NCI-H524 treated with DMSO at 0.1 percent for 48 hours (cell line): ENCODE measurements at regions not wholly inside any gene's neighbourhood (a gene's known extent, or its start where the extent isn't known, plus 50 kb on each side); places are given as distances from the start of the nearest gene placed in this dataset.
"Not testable (repeated sequence)": the region's sequence is repeated elsewhere in the genome, so short reads cannot be mapped to it uniquely, and the experiment has no call there.

Source experiments
- DNase-seq: peaks from one replicate; lab custom pipeline; 2025; lab: John Stamatoyannopoulos, UW

DNA sequence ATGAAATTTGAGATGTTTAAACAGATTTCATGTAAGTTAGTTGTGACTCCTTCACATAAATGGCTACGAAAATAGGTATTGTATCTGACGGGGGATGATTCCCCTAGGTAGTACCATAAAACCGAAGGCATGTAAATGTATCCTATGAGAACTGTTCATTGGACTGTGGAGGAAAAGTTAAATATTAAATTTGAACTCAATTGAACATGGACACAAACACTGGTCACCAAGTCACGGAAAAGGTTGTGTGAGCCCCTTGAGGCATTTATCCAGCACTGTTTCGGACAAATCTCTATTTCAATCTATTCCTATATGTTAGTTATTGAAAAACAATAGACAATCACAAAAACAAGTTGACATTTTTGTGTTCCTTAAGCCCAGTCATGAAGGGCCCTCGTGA lies 1014.3 kb upstream of the NOVA1 start:
- DNase-seq: no peak

DNA sequence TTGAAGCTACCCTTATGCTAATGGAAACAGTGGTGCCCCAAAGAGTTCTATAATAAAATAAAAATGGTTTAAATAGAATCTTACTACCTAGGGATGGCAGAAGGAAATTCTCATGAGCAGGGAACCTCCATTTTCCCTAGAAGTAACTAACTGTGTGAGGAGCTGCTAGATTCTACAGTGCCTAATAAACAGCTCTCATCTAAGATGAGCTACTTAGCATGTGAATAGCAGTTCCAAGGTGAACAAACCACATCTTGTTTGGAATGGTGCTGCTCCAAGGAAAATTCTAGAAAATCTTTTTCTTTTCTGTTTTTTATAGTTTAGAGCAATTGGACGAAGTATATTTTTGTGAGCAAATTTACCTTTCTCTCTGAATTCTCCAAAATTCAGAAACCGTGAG lies 1015.3 kb upstream of the NOVA1 start:
- no peak for DNase-seq

DNA sequence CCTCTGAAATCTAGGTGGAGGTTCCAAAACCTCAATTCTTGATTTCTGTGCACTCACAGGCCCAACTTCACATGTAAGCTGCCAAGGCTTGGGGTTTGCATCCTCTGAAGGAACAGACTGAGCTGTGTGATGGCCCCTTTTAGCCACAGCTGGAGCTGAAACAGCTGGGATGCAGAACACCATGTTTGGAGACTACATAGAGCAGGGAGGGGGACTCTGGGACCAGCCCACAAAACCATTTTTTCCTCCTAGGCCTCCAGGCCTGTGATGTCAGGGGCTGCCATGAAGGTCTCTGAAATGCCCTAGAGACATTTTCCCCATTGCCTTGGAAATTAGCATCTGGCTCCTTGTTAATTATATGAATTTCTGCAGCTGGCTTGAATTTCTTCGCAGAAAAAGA lies 1025.9 kb upstream of the NOVA1 start:
- DNase-seq: no peak

DNA sequence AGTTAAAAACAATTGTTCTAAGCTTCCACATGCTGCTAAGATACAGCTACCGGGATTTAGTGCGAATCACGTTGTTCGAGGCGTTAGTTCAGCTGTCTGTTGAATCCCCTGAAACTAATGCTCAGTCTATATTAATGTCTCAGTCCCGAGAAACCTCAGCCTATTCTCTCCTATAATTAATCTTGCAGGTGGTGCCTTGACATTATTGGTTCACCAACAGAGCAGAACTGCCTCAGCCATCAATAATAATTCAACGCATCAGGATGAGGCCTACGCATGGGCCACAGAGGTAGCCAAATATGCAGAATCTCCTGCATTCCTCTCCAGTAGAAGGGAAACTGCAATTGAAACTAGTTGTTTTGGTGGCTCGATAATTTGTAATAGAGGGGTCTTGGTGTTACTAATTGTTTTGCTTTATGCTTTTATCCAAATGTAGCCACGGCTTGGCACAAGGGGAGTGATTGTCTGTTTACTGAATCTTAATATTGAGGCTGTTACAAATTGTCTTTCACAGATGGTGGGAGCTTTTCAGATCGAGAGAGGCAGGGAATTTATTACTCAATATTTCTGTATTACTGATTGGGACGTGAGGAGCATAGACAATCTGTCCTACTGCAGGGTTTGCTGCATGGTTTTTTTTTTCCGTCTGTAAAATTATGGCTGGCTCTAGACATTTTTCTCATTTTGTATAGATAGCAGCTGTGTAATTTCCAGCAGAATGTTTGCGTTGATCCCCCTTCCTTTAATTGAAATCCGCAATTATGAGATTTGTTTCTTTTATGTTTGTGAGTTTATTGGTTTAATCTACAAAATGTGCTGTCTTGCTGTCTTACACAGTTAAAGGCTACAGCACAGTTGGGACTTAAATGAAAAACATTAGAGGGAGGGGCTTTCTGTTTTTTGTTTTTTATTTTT lies 1036.5 kb upstream of the NOVA1 start:
- no peak for DNase-seq

DNA sequence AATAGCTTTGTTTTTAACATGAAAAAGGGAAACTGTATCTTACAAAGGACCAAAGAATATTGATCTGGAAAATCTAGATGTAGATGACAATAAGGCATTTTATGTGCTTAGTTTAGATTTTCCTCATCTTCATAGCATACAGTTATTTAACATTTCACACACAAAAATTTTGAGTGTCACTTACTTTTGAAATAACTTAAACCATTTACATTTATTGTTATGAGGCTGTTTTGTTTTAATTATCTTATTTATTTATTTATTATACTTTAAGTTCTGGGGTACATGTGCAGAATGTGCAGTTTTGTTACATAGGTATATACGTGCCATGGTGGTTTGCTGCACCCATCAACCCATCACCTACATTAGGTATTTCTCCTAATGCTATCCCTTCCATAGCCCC lies 1042.9 kb upstream of the NOVA1 start:
- DNase-seq: not testable (repeated sequence)

DNA sequence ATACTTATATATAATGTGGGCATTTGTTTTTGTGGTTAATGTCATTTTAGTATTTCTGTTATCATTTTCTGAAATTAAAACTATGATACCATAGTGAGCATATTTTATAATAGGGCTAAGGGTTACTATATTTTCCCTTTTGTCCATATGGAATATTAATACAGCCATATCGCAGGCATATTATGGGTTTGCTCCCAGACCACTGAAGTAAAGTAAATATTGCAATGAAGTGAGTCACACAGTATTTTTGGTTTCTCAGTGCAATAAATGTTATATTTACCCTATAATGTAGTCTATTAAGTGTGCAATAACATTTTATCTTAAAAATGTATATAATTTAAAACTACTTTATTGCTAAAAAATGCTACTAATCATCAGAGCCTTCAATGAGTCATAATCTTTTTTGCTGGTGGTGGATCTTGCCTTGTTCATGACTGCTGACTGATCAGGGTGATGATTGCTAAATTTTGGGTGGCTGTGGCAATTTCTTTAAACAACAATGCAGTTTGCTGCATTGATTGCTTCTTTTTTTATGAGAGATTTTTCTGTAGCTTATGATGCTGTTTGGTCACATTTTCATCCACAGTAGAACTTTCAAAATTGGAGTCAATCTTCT lies 1044.5 kb upstream of the NOVA1 start:
- DNase-seq: no peak

DNA sequence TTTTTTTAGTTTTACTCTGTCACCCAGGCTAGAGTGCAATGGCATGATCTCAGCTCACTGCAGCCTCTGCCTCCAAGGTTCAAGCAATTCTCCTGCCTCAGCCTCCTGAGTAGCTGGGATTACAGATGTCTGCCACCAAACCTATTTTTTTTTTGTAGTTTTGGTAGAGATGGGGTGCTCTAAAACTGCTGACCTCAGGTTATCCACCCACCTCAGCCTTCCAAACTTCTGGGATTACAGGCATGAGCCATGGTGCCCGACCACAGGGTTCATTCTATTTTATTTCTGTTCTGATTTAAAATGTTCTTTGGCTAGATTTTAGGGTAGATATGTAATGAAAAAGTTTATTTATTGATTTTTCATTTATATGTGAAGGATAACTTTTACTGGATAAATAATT lies 1062.8 kb upstream of the NOVA1 start:
- no peak for DNase-seq

DNA sequence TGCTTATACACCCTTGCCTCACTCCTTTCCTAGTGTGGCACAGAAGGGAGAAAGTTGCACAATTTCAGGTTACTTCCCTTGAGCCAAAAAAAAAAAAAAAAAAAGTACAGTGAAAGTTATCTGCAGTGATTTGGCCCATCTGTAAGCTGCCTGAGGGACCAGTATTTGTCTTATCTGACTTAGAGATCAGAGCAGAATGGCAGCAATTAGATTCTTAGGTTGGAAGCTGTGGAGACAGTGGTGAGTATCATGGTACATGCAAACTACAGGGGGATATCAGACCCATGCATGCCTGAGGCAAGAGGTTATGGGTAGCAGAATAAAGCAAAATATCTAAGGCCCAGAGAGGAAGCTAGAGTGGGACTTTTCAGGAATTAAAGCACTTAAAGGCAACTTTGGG lies 1070.7 kb upstream of the NOVA1 start:
- DNase-seq: no peak

DNA sequence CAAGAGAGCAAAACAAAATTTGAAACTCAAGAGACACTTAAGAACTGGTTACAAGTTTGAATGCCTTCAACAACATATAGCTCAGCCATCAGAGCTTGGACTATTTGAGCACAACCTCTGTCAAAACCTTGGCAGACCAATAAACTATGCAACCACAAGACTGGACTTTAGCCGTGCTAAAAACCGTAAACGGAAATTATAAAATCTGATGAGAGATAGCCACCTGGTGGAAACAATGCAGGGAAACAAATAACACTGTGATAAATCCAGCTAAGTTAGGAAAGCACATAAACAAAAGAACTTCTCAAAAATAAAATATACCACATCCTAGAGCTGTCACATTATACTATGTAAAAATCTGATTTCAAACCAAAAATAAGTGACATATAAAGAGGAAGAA lies 1074.2 kb upstream of the NOVA1 start:
- DNase-seq: no peak

DNA sequence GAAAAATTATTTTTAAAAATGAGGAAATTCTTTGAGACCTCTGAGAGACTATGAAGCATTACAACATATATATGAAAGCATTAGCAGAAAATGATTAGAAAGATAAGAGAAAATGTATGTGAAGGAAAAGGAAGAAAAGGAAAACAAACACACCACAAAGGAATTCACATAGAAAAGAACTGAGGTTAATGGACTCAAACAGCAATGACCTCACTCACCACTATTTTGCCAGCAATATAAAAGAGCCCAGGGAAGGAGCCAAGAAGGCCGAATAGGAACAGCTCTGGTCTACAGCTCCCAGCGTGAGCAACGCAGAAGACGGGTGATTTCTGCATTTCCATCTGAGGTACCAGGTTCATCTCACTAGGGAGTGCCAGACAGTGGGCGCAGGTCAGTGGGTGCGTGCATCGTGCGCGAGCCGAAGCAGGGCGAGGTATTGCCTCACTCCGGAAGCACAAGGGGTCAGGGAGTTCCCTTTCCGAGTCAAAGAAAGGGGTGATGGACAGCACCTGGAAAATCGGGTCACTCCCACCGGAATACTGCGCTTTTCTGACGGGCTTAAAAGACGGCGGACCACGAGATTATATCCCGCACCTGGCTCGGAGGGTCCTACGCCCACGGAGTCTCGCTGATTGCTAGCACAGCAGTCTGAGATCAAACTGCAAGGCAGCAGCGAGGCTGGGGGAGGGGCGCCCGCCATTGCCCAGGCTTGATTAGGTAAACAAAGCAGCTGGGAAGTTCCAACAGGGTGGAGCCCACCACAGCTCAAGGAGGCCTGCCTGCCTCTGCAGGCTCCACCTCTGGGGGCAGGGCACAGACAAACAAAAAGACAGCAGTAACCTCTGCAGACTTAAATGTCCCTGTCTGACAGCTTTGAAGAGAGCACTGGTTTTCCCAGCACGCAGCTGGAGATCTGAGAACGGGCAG lies 1075.2 kb upstream of the NOVA1 start:
- DNase-seq: not testable (repeated sequence)

DNA sequence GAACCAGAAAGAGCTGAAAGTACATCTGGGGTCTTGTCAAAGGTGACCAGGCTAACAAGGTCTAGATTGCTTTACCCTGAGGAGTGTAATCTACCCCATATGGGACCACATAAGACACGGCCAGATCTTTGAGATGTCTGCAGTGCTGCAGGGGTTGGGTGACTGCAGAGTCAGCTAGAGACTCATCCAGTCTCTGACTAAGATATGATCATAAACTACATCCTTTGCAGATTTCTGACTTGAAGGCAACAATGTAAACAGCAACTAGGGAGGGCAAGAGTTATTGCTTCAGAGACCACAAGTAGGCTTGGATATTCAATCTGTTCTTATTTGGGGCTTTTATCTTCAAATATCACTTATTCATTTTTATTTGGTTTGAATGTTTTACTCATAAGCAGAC lies 1080.5 kb upstream of the FOXG1 start:
- DNase-seq: no peak

DNA sequence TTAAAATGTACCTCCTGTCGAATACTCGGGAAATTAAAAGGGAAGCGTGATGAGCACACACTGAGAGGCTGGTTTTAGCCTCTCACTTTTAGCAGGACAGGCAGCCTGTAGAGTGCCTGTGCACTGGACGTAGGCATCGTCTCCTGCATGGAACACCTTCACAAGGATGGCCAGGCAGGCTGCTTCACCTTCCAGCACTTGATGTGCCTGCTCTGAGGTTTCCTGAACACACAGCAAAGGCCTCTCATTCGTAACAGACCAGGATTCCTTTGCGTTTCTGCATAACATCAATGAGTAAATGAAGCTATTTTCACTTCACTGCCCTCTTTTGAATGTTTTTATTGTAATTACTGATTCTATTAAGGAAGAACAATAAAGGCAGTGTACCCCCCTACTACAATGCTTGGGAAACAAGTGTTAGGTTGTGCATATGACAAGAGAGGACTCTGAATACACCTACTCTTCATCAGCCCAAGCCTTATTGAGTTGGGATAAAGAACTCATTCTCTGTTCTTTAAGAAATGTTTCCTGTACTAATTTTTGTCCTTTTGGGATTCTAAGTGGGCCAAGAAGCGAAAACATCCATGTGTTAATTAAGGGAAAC lies 1077.6 kb upstream of the FOXG1 start:
- no peak for DNase-seq

DNA sequence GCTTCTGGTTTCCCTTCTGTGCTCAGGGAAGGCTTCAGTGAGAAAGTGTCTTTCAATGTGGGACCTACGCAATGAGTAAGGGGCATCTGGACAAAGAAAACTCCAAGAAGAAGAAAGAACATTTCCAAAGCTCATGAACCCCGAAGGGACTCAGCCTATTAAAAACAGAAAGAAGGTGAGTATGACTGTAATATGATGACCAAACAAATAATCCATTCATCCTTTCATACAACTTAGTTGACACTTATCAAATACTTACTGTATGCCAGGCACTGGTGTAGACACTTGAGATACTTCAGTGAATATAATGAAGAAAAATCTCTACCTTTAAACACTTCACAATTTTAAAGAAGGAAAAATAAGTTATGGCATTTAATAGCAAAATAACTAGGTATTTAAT lies 1054.2 kb upstream of the FOXG1 start:
- no peak for DNase-seq

DNA sequence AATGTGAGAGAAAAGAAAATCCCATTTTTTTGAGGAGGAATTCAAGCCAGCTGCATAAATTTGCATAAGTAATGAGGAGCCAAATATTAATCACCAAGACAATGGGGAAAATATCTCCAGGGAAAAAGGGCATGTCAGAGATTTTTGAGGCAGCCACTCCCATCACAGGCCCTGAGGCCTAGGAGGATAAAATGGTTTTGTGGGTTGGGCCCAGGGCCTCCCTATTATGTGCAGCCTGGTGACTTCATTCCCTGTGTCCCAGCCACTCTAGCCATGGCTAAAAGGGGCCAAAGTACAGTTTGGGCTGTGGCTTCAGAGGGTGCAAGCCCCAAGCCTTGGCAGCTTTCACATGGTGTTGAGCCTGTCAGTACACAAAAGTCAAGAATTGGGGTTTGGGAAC lies 1051.0 kb upstream of the FOXG1 start:
- DNase-seq: no peak

DNA sequence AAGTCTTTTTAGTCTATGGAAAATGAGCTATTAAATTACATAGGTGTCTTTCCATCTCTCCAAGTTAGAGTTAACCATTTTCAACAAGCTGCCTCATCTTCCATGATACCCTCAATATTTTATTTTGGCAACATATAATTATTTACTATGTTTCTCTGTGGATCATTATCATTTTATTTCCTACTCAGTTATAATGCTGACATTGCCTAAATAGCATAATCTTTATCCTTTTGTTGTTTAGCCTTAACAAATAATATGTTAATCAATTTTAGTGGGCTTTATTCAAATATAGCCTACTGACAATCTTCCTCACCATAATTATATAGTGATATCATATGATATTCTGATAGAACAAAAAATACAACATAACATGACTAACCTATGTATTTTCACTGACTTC lies 1044.8 kb upstream of the FOXG1 start:
- DNase-seq: no peak

DNA sequence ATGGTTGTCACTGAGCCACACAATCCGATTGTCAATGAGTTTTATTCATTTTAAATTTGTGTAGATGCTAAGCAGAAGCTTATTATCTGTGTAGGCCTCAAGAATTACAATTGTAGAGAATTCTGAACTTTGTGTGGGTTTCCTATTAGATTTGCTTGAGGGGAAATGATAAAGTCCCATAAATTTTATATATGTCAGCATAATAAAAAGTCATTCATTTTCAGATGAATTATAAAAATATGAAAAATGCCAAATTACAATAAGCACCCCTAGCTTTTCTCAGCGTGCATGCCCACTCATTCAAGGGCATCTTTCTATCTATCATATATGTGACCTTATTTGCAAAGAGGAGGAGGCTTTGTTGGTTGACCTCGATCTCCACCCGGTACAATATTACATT lies 1041.1 kb upstream of the FOXG1 start:
- DNase-seq: no peak

DNA sequence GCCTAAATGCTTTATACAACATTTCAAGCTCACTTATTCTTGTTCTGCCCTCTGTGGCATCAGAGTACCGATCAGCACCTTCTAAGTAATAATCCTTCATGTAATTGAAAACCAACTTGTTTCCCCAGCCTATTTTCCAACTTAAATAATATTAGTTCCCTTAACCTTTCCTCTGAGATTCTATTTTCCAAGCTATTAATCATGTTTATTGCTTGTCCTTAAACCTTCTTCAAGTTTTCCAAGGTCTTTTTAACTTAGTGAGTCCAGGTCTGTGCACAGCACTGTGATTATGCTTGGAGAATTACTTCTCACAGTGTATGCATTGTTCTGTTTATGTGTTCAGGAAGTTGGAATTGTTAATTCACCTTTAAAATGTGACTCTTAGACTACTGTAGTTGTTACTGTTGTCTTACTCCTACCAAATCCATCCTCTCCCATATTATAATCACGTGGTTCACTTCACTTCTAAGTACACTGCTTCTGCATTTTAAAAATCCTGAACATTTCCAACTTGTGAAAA lies 1039.3 kb upstream of the FOXG1 start:
- no peak for DNase-seq

DNA sequence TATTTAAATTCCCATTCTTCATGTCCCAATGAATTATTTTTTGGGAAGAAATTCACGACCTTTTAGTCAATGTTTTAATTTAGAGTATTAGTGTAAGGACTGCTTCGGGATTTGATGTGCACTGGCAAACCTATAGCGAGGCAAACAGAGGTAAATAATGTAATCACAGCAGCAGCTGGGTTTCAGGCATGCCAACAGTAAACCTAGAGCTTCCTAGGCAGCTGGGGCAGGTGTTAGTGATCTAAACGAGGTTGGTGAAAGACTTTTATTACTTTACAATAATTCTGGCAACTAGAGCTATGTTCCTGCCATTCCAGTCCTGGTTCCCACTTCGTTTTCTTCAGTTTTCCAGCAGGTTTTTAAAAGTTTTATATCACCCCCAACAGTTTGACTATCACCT lies 1036.4 kb upstream of the FOXG1 start:
- no peak for DNase-seq

DNA sequence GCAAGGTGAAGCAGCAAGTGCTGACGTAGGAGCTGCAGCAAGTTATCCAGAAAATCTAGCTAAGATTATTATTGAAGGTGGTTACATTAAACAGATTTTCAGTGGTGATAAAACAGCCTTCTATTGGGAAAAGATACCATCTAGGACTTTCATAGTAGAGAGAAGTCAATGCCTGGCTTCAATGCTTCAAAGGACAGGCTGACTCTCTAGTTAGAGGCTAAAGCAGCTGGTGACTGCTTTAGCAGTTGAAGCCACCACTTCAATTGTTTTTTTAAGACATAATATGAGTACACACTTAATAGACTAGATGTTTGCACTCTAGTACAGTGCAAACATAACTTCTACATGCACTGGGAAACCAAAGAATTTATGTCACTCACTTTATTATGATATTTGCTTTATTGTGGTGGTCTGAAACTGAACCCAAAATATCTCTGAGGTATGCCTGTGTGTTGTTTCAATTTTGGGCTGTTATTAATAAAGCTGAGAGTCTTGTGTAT lies 1026.9 kb upstream of the FOXG1 start:
- DNase-seq: no peak

DNA sequence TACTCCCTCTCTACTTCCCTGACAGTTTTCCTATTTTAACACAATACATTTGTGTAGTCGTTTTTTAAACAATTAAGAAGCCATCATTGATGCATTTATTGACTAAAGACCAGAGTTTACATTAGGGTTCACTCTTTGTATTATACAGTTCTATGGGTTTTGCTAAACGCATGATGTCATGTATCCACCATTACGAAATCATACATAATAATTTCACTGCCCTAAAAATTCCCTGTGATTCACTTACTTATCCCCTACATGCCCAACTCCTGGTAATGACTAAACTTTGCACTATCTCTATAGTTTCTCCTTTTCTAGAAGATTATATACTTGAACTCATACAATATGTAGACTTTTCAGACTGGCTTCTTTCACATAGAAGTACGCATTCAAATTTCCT lies 1016.5 kb upstream of the FOXG1 start:
- DNase-seq: no peak

DNA sequence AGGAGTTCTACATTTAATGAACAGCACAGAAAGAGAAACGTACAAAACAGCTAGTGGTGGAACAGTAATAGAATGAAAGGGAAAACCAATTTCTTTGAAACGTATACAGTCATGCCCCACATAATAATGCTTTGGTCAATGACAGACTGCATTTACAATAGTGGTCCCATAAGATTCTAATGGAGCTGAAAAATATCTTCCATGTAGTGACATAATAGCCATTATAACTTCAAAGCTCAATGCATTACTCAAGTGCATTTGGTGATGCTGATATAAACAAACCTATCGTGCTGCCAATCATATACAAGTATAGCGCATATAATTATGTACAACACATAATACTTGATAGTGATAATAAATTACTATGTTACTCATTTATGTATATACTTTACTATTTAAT lies 1008.9 kb upstream of the FOXG1 start:
- DNase-seq: not testable (repeated sequence)

DNA sequence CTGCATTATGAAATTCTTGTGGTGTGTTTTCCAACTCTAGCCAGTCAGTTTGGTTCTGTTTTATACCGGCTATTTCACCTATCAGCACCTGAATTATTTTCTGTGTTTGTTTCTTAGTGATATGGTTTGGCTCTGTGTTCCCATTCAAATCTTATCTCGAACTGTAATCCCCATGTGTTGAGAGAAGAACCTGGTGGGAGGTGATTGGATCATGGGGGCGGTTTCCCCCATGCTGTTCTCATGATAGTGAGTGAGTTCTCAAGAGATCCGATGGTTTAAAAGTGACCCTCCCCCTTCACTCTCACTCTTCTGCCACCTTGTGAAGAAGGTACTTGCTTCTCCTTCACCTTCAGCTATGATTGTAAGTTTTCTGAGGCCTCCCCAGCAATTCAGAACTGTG lies 1006.2 kb upstream of the FOXG1 start:
- not testable (repeated sequence) for DNase-seq
